GM03348 (cell line): ENCODE measurements at regions not wholly inside any gene's neighbourhood (a gene's known extent, or its start where the extent isn't known, plus 50 kb on each side); places are given as distances from the start of the nearest gene placed in this dataset.

Experiments used
- DNase-seq: peaks from one replicate; pipeline ENCODE4 v3.0.0; 2012; ENCODE audit warnings: low spot score

- no peak for DNase-seq
Observed at GRCh38 chr11:95717314-95717713, 72.3 kb downstream of the FAM76B start.

GRCh38 chr11:95716266-95716665, 73.3 kb downstream of the FAM76B start:
- no peak for DNase-seq

GRCh38 chr11:95715777-95716241, 73.8 kb downstream of the FAM76B start:
- peak; percentile 20 for DNase-seq

GRCh38 chr11:95714843-95715776, 74.5 kb downstream of the FAM76B start:
- no peak for DNase-seq

- DNase-seq: no peak
Observed at GRCh38 chr11:95713428-95713827, 76.2 kb downstream of the FAM76B start.

- DNase-seq: no peak
Observed at GRCh38 chr11:95711945-95712221, 77.7 kb downstream of the FAM76B start.

- peak; percentile 49 for DNase-seq
Observed at GRCh38 chr11:95711162-95711944, 78.2 kb downstream of the FAM76B start.

GRCh38 chr11:95708681-95709080, 80.9 kb downstream of the FAM76B start:
- no peak for DNase-seq

- DNase-seq: no peak
Observed at GRCh38 chr11:95706974-95707387, 82.6 kb downstream of the FAM76B start.

- peak; percentile 82 for DNase-seq
Observed at GRCh38 chr11:95705485-95706124, 84.0 kb downstream of the FAM76B start.

GRCh38 chr11:95704865-95705264, 84.7 kb downstream of the FAM76B start:
- no peak for DNase-seq

GRCh38 chr11:95703049-95703448, 86.5 kb downstream of the FAM76B start:
- no peak for DNase-seq

- DNase-seq: peak; percentile 65
Observed at GRCh38 chr11:95702526-95702925, 87.1 kb downstream of the FAM76B start.

GRCh38 chr11:95700471-95700817, 89.1 kb downstream of the FAM76B start:
- DNase-seq: no peak

GRCh38 chr11:95699631-95700470, 89.7 kb downstream of the FAM76B start:
- peak; percentile 59 for DNase-seq

GRCh38 chr11:95698676-95699557, 90.7 kb downstream of the FAM76B start:
- no peak for DNase-seq

- no peak for DNase-seq
Observed at GRCh38 chr11:95697614-95698408, 91.8 kb downstream of the FAM76B start.

GRCh38 chr11:95695181-95695580, 94.4 kb downstream of the FAM76B start:
- DNase-seq: no peak

- no peak for DNase-seq
Observed at GRCh38 chr11:95693298-95693697, 96.3 kb downstream of the FAM76B start.
